Upper lobe of right lung (tissue), 1 donor: ENCODE measurements at regions not wholly inside any gene's neighbourhood (a gene's known extent, or its start where the extent isn't known, plus 50 kb on each side); places are given as distances from the start of the nearest gene placed in this dataset.

Source experiments
- ATAC-seq: fragments of 200-7000 bp; cut with Tn5 transposase; one replicate; pipeline ENCODE4 v1.9.1; 2020; ENCODE audit warnings: mild to moderate bottlenecking, moderate library complexity
- DNase-seq: peaks from one replicate; pipeline ENCODE4 v3.0.0-alpha.2; 2020
- H3K27ac ChIP-seq: fragments of 200-600 bp; one replicate; pipeline ENCODE4 v1.8.0; 2022
- H3K27me3 ChIP-seq: fragments of 200-600 bp; one replicate; pipeline ENCODE4 v1.8.0; 2022; ENCODE audit warnings: mild to moderate bottlenecking
- H3K36me3 ChIP-seq: fragments of 200-600 bp; one replicate; pipeline ENCODE4 v1.8.0; 2022
- H3K4me1 ChIP-seq: fragments of 200-600 bp; one replicate; pipeline ENCODE4 v1.8.0; 2022
- H3K4me3 ChIP-seq: fragments of 200-600 bp; one replicate; pipeline ENCODE4 v1.8.0; 2022; ENCODE audit warnings: mild to moderate bottlenecking
- H3K9me3 ChIP-seq: fragments of 200-600 bp; one replicate; pipeline ENCODE4 v1.8.0; 2022
- intact Hi-C: fragments of 100-400 bp; cut with DNase I; formaldehyde crosslinking; loops from one replicate; pipeline ENCODE4 v1.11.0; 2022
- TF ChIP-seq, protein P1 (sequence below): fragments of 200-600 bp; IDR thresholded peaks from one replicate; pipeline ENCODE4 v1.8.0; 2022; ENCODE audit warnings: antibody characterized with exemption
- donor health status: DM: no; HTN: yes; CAD: no; lungs with severe emphysema.

DNA sequence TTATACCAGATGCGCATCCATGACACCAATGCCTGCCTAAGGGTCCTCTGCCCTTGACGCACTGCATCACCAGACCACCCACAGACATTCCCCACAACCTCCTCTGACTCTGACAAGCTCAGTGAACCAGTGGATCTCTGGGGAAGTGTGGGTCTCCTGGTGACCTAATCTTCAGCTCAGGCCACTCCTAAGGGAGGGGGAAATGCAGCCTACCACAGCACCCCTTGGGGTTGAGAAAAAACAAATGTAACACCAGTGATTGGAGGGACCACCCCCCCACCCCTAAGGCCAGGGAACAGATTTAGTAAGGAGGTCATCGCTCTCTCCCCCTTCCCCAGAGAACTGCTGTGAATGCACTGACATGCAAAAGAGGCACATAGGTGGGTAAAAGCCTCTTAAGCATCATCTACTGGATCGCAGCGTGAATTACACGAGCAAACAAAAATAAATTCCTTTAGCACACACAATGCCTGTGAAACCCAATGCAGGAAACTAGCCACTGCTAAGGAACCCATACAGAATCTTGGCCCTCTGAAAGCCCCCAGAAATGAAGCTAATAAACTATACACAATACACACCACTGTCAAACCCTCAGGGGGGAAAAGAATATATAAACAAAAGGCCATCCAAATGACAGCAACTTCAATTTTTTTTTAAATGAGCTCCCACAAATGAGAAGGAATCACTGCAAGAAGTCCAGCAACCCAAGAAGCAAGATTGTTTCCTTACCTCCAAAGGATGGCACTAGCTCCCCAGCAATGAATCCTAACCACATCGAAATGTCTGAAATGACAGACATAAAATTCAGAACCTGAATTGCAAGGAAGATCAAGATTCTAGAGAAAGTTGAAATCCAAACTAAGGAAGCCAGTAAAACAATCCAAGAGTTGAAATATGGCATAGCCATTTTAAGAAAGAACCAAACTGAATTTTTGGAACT is 513.7 kb upstream of the PTGER4 start:
- DNase-seq = no peak
- intact Hi-C loops = no loop called here
- Histone ChIP-seq H3K4me3 (no peak overlapping the region), H3K27ac (no peak overlapping the region), H3K9me3 (no peaks in the 10 kb centered on the region), H3K4me1 (no peaks in the 10 kb centered on the region), H3K27me3 (no peaks in the 10 kb centered on the region), H3K36me3 (no peaks in the 10 kb centered on the region)
- TF ChIP-seq, protein P1, sequence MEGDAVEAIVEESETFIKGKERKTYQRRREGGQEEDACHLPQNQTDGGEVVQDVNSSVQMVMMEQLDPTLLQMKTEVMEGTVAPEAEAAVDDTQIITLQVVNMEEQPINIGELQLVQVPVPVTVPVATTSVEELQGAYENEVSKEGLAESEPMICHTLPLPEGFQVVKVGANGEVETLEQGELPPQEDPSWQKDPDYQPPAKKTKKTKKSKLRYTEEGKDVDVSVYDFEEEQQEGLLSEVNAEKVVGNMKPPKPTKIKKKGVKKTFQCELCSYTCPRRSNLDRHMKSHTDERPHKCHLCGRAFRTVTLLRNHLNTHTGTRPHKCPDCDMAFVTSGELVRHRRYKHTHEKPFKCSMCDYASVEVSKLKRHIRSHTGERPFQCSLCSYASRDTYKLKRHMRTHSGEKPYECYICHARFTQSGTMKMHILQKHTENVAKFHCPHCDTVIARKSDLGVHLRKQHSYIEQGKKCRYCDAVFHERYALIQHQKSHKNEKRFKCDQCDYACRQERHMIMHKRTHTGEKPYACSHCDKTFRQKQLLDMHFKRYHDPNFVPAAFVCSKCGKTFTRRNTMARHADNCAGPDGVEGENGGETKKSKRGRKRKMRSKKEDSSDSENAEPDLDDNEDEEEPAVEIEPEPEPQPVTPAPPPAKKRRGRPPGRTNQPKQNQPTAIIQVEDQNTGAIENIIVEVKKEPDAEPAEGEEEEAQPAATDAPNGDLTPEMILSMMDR = peak; percentile 8
- ATAC-seq = no peak

DNA sequence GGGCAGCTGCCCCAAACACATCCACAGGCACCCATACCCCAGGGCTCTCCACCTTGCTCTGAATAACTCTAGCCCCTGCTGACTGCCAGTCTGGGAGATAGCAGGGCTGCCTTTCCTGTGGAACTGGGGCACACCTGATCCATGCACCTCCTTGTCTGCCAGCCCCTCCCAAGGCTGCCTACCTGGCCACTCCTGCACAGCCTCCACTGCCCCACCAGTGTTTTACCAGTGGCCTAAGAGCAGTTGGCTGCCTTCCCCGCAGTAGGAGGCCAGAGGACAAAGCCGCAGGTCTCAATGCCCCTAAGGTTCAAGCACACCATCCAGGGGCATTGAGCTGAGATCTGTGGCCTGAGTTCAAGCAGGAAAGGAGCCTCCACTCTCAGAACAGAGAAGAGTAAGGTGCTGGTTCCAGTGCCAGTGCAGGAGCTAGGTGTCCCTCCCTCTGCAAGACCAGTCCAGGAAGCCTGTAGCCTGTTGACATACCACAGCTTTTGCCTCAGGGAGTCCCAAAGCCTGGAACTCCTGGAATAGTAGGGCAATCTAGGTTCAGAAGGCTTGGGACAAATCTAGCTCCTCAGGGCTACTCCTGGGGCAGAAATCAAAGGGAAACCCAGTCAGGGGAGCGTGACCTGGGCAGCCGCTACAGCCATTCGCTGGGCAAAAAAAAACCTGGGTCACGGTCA is 514.5 kb upstream of the PTGER4 start:
- ATAC-seq = no peak

DNA sequence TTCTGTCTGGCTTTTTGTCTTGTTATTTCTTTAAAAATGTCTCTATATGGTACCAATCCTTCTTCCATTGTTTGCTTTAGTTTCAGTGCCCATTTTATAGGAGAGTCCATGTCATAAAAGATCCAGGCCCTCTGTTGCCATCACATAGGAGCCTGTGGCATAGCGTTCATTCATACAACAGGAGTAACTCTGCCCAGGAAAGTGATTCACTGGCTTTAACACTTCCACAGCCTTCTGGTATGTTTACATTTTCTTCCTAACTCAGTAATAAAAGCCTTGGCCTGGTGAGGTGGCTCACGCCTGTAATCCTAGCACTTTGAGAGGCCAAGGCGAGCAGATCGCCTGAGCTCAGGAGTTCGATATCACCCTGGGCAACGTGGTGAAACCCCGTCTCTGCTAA is 519.3 kb upstream of the PTGER4 start:
- H3K27me3 ChIP-seq = no peaks in the 10 kb centered on the region
- no peaks in the 10 kb centered on the region for H3K36me3 ChIP-seq
- intact Hi-C loops = no loop called here
- ATAC-seq = no peak
- H3K9me3 ChIP-seq = no peaks in the 10 kb centered on the region
- H3K4me1 ChIP-seq = no peaks in the 10 kb centered on the region
- no peak overlapping the region for H3K27ac ChIP-seq
- no peak overlapping the region for H3K4me3 ChIP-seq
- TF ChIP-seq, protein P1 = no peak
- DNase-seq = no peak

More for the DNA sequence above, 514.5 kb upstream of the PTGER4 start:
- Histone ChIP-seq H3K4me1 (no peaks in the 10 kb centered on the region), H3K36me3 (no peaks in the 10 kb centered on the region), H3K9me3 (no peaks in the 10 kb centered on the region), H3K4me3 (no peak overlapping the region), H3K27me3 (no peaks in the 10 kb centered on the region), H3K27ac (no peak overlapping the region)
- peak; percentile 46 for DNase-seq
- TF ChIP-seq, protein P1 = no peak
- intact Hi-C loops = no loop called here

DNA sequence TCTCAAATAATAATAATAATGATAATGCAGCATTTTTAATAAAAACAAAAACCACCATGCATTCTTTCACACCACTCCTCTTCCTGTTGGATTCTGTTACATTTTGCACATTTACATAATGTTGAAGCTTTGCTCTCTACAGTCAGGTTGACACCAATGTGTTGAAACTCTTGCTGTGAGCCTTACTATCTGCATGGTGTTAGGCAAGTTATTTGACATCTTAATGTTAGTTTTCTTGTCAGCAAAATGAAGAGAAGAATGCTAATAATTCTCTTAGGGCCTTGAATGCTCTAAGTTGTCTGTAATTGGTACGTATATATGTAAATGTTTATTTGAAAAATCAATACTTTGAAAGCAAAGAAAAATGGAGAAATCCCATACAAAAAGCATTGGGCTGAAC is 525.5 kb upstream of the PTGER4 start:
- DNase-seq = no peak
- TF ChIP-seq, protein P1 = no peak
- no peak for ATAC-seq

DNA sequence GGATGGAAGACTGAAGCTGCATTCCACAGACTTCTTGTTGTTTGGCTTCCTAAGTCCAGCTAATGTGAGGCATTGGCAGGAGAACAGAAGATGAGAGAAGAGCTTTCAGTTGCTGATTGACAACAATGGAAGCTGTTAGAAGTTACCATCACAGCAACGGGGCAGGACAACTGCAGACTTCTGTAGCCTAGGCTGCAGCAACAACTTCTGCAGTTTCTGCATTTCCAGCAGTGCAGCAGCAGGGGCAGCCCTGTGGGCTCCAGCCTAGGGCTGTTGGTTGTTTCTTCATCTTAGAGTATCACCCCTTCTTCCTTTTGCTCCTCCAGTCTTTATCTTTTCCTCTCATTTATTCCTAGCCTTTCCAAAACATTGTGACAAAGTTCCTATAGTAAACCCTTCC is 528.8 kb upstream of the PTGER4 start:
- DNase-seq = no peak
- Histone ChIP-seq H3K4me3 (no peak overlapping the region), H3K9me3 (no peaks in the 10 kb centered on the region), H3K27me3 (no peaks in the 10 kb centered on the region), H3K27ac (no peak overlapping the region), H3K4me1 (no peaks in the 10 kb centered on the region), H3K36me3 (no peaks in the 10 kb centered on the region)
- no peak for ATAC-seq
- TF ChIP-seq, protein P1 = no peak
- intact Hi-C loops = no loop called here

More for the DNA sequence above, 525.5 kb upstream of the PTGER4 start:
- H3K27me3 ChIP-seq = no peaks in the 10 kb centered on the region
- H3K36me3 ChIP-seq = no peaks in the 10 kb centered on the region
- no peak overlapping the region for H3K27ac ChIP-seq
- H3K4me1 ChIP-seq = no peaks in the 10 kb centered on the region
- no peaks in the 10 kb centered on the region for H3K9me3 ChIP-seq
- intact Hi-C loops = no loop called here
- H3K4me3 ChIP-seq = no peak overlapping the region
